ENCODE measurements at regions not wholly inside any gene's neighbourhood (a gene's known extent, or its start where the extent isn't known, plus 50 kb on each side); places are given as distances from the start of the nearest gene placed in this dataset.
"Not testable (repeated sequence)": the region's sequence is repeated elsewhere in the genome, so short reads cannot be mapped to it uniquely, and the experiment has no call there.

GRCh38 chr5:40134883-40135520 lies 544.7 kb upstream of the PTGER4 start:
- DNase-seq, result no peak

GRCh38 chr5:40124367-40124766 lies 555.3 kb upstream of the PTGER4 start:
- peak in 1 of 5 experiments; percentile 54 for DNase-seq

- DNase-seq, result no peak
These were observed 558.5 kb upstream of the PTGER4 start for GRCh38 chr5:40121236-40121635.

GRCh38 chr5:40112875-40113274 lies 566.8 kb upstream of the PTGER4 start:
- DNase-seq, result no peak

- DNase-seq, result not testable (repeated sequence)
These were observed 568.7 kb upstream of the PTGER4 start for GRCh38 chr5:40111036-40111435.

- DNase-seq, result not testable (repeated sequence)
These were observed 570.8 kb upstream of the PTGER4 start for GRCh38 chr5:40108764-40109390.

- DNase-seq, result not testable (repeated sequence)
These were observed 571.9 kb upstream of the PTGER4 start for GRCh38 chr5:40107786-40108185.

- no peak for DNase-seq
These were observed 572.9 kb upstream of the PTGER4 start for GRCh38 chr5:40106847-40107246.

- DNase-seq, result no peak
These were observed 581.4 kb upstream of the PTGER4 start for GRCh38 chr5:40098313-40098712.

- DNase-seq, result no peak
These were observed 586.2 kb upstream of the PTGER4 start for GRCh38 chr5:40093550-40093949.

- DNase-seq, result peak in 1 of 5 experiments; percentile 43
These were observed 590.4 kb upstream of the PTGER4 start for GRCh38 chr5:40089269-40089668.

- no peak for DNase-seq
These were observed 595.1 kb upstream of the PTGER4 start for GRCh38 chr5:40084614-40085013.

- DNase-seq, result no peak
These were observed 597.4 kb upstream of the PTGER4 start for GRCh38 chr5:40082313-40082712.

- DNase-seq, result no peak
These were observed 599.5 kb upstream of the PTGER4 start for GRCh38 chr5:40080191-40080590.

- no peak for DNase-seq
These were observed 600.7 kb upstream of the PTGER4 start for GRCh38 chr5:40078898-40079575.

GRCh38 chr5:40074826-40075225 lies 604.9 kb upstream of the PTGER4 start:
- no peak for DNase-seq

- no peak for DNase-seq
These were observed 605.8 kb upstream of the PTGER4 start for GRCh38 chr5:40073927-40074326.

GRCh38 chr5:40071870-40072269 lies 607.8 kb upstream of the PTGER4 start:
- no peak for DNase-seq

- DNase-seq, result no peak
These were observed 613.1 kb upstream of the PTGER4 start for GRCh38 chr5:40066616-40067015.

GRCh38 chr5:40052808-40053207 lies 626.9 kb upstream of the PTGER4 start:
- DNase-seq, result no peak

GRCh38 chr5:40046792-40047191 lies 622.0 kb upstream of the DAB2 start:
- peak in 1 of 5 experiments; percentile 54 for DNase-seq

- no peak for DNase-seq
These were observed 620.6 kb upstream of the DAB2 start for GRCh38 chr5:40045429-40045828.

- DNase-seq, result no peak
These were observed 619.1 kb upstream of the DAB2 start for GRCh38 chr5:40043916-40044315.

GRCh38 chr5:40041452-40041851 lies 616.7 kb upstream of the DAB2 start:
- DNase-seq, result no peak
